CD4-positive, alpha-beta T cell treated with Interleukin-17A for 1 hour (primary cell): ENCODE measurements at regions not wholly inside any gene's neighbourhood (a gene's known extent, or its start where the extent isn't known, plus 50 kb on each side); places are given as distances from the start of the nearest gene placed in this dataset.

Experiments
- DNase-seq: peaks from one replicate; pipeline ENCODE4 v3.0.0-alpha.2; 2020

- no peak for DNase-seq
These were observed 718.0 kb downstream of the EFNB2 start for GRCh38 chr13:105817498-105817897.

GRCh38 chr13:105816994-105817393 lies 718.5 kb downstream of the EFNB2 start:
- DNase-seq = no peak

GRCh38 chr13:105814902-105815250 lies 720.6 kb downstream of the EFNB2 start:
- no peak for DNase-seq

GRCh38 chr13:105814219-105814901 lies 721.1 kb downstream of the EFNB2 start:
- no peak for DNase-seq

- no peak for DNase-seq
These were observed 728.9 kb downstream of the EFNB2 start for GRCh38 chr13:105806628-105806920.

GRCh38 chr13:105805892-105806627 lies 729.4 kb downstream of the EFNB2 start:
- DNase-seq = no peak

- DNase-seq = no peak
These were observed 730.8 kb downstream of the EFNB2 start for GRCh38 chr13:105804561-105805190.

- no peak for DNase-seq
These were observed 736.3 kb downstream of the EFNB2 start for GRCh38 chr13:105799155-105799554.

- no peak for DNase-seq
These were observed 736.9 kb downstream of the EFNB2 start for GRCh38 chr13:105798541-105798940.

GRCh38 chr13:105796081-105796480 lies 739.4 kb downstream of the EFNB2 start:
- DNase-seq = no peak

- DNase-seq = no peak
These were observed 744.5 kb downstream of the EFNB2 start for GRCh38 chr13:105790923-105791322.

- no peak for DNase-seq
These were observed 746.9 kb downstream of the EFNB2 start for GRCh38 chr13:105788530-105788929.

GRCh38 chr13:105787632-105788031 lies 747.8 kb downstream of the EFNB2 start:
- no peak for DNase-seq

GRCh38 chr13:105785436-105785835 lies 750.0 kb downstream of the EFNB2 start:
- DNase-seq = no peak

- no peak for DNase-seq
These were observed 752.2 kb downstream of the EFNB2 start for GRCh38 chr13:105783261-105783660.

- DNase-seq = no peak
These were observed 757.3 kb downstream of the EFNB2 start for GRCh38 chr13:105778196-105778595.

GRCh38 chr13:105774739-105775460 lies 760.6 kb downstream of the EFNB2 start:
- DNase-seq = no peak

GRCh38 chr13:105773863-105774538 lies 761.5 kb downstream of the EFNB2 start:
- no peak for DNase-seq

GRCh38 chr13:105773241-105773640 lies 762.2 kb downstream of the EFNB2 start:
- DNase-seq = no peak

- no peak for DNase-seq
These were observed 771.0 kb downstream of the EFNB2 start for GRCh38 chr13:105764486-105764885.

- no peak for DNase-seq
These were observed 771.6 kb downstream of the EFNB2 start for GRCh38 chr13:105763851-105764250.

- DNase-seq = no peak
These were observed 773.4 kb downstream of the EFNB2 start for GRCh38 chr13:105762096-105762495.
